Muscle of arm (tissue), 1 donor: ENCODE measurements at regions not wholly inside any gene's neighbourhood (a gene's known extent, or its start where the extent isn't known, plus 50 kb on each side); places are given as distances from the start of the nearest gene placed in this dataset.
"Not testable (repeated sequence)": the region's sequence is repeated elsewhere in the genome, so short reads cannot be mapped to it uniquely, and the experiment has no call there.

ENCODE experiments used
- DNase-seq: peaks from one replicate; pipeline ENCODE4 v3.0.0-alpha.2; 2013

DNA sequence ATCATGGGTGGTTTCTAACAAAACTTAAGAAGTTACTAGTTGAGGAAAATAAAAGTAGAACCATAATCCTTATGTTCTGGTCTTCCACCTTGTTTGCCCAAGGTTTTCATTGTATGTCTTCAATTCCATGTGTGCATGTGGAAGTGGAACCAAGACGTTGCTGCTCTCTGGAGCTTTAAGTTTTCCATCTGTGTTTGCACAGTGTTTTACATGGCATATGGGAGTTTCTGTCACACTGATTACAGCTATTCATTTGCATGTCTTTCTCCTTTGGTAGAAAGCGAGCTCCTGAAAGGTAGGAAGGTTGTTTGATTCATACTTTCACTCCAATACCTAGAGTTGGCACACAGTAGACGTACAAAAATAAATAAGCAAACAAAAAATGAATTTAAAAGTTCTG, 112.6 kb upstream of the LUZP2 start:
- no peak for DNase-seq

DNA sequence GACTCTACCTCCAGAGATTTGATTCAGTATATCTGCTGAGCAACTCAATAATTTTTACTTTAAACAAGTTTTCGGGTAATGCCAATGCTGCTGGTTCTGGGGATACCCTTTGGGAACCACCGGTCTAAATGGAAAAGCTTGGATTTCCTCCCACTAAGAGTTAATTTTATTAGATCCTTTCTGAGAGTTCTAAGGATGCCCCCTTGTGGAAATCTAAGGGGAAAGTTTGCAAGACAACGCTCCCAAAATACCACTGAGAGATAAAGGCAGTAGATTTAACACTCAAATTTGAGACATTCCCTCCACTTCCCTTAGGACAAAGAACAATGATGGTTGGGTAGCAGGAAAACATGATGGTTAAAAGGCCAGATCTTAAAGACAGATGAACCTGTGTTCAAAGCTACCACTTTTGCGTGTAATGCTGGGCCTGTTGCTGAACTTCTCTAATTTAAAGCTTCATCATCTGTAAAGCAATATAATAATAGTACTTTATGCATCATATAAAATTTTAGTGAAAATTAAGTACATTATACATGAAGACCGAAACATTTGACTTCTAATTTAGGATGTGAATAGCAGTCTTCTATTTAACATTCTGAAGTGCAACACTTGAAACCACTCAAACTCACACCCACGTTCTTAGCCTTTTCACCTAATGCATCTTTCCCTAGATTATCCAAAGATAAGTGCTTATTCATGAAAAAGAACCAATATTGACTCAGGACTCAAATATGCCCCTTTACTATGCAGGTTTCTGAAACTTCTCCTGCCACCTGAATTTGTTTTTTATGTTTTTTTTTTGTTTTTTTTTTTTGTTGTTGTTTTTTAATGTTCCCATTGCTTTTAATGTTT, 110.1 kb upstream of the LUZP2 start:
- peak; percentile 5 for DNase-seq

DNA sequence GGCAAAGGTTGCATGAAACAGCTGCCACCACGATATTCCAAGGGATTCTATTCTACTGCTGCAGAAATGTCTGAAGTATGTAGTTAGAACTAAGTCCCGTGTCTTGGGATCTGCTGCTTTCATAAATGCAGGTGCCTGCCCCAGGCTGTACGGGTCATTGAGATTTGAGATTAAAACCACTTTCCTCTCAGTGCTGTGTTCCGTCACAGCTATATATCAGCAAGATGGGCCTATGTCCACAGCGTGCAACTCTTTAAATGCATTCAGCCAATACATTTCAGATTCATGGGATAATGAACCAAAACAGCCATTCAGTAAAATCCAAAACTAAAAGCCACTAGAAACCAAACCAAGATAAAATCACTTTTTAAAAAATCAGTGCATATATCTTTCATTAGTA, 107.3 kb upstream of the LUZP2 start:
- no peak for DNase-seq

DNA sequence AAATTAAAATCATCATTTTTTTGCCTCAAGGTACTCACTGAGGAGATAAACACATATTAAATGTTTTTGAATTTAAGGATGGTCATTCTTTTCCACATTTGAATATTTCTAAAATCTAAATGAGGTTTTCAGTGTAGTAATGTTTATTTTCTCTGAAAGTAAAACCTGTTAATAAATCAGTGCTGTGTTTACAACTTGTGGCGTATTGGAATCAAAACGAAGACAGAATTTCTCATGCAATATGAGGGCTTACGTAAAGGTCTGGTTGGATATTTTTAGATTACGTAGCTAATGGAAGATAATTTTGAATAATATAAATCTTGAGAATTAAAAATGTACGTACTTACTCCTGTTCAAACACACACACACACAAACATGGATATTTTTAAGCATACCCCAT, 106.8 kb upstream of the LUZP2 start:
- DNase-seq = no peak

DNA sequence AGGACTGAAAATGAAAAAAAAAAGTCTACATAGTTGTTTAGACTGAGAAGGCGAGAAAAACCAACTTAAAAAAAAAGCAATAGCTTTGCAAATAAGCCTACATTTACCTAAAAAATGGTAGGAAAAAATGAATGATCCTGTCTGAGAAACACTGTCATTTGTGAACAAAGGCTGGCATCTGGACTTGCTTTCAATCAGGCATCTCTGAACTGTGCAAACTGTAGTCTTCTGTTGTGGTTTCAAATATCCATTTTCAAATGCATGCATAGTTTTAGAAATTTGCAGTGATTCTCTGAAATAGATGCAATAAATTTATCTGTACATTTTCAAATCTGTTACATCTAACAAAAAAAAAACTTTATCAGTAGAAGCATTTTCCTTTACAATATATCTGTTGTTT, 106.1 kb upstream of the LUZP2 start:
- no peak for DNase-seq

DNA sequence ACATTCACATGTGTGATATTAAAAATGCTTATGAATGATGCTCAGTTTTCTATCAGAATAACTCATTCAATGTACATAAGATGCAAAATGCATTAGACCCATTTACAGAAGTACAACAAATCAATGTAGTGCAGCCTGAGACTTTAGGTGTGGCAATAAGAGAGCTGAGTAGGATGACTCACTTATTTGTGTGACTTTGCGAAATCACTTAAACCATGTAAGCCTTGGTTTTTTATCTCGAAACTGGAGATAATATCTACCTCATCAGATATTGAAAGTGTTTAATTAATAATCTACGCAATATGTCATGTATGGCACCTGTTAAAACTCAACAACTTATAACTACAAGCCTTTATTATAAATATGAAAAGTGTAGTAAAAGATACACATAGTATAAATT, 105.7 kb upstream of the LUZP2 start:
- DNase-seq = no peak

DNA sequence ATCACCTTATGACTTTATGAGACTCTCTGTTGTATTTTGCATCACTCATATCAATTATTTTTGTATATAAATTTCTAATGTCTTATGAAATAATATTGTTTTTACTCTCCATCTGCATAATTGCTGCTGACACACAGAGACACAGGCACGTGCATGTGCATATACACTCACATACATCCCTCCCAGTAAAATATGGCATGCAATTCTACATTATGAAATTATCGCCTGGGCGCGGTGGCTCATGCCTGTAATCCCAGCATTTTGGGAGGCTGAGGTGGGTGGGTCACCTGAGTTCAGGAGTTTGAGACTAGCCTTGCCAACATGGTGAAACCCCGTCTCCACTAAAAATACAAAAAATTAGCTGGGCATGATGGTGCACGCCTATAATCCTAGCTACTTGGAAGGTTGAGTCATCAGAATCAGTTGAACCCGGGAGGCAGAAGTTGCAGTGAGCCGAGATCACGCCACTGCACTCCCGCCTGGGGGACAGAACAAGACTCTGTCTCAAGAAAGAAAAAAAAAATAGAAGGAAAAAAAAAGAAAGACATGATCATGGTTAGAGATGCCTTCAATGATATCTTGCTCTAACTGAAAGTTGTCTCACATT, 96.7 kb upstream of the LUZP2 start:
- DNase-seq = no peak

DNA sequence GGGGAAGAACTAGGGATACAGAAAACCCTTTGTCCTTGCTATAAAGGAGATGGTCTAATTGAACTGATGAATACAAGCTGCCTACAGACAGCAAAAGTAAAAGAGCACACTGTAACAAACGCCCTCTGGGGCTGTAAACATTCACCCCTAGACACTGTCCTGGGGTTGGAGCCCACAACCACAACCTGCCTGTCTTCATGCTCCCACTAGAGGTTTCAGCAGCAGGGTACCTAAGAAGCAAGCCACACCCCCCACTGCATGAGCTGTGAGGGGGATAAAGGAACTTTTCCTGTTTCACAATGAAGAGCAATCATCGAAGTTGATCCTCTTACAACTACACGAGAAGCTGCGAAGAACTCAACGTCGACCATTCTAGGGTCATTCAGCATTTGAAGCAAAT, 90.5 kb upstream of the LUZP2 start:
- DNase-seq = no peak

DNA sequence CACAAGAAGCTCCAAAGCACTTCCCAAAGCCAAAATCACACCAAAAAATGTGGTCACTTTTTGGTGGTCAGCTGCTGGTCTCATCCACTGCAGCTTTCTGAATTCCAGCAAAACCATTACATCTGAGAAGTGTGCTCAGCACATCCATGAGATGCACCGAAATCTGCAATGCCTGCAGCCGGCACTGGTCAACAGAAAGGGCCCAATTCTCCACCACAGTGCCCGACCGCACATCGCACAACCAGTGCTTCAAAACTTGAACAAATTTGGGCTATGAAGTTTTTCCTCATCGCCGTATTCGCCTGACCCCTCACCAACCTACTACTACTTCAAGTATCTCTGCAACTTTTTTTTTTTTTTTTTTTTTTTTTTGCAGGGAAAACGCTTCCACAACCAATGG, 89.9 kb upstream of the LUZP2 start:
- DNase-seq = no peak

DNA sequence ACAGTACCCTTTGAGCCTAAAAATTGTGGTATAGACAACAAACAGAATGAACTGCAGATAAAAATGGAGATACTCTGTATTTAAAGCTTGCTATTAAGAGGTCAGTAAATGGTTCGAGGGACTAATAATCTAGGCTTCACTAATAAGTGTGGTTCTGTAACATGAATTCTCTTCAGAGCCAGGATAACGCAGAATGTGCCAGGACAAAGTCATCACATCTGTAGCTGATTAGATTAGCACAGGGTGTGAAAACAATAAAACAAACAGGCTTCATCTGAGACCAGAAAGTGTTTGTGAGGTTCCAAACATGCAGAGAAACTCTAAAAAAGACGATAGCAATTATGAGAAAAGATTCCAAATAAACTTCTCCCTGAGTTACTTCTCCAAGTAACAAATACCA, 89.1 kb upstream of the LUZP2 start:
- no peak for DNase-seq

DNA sequence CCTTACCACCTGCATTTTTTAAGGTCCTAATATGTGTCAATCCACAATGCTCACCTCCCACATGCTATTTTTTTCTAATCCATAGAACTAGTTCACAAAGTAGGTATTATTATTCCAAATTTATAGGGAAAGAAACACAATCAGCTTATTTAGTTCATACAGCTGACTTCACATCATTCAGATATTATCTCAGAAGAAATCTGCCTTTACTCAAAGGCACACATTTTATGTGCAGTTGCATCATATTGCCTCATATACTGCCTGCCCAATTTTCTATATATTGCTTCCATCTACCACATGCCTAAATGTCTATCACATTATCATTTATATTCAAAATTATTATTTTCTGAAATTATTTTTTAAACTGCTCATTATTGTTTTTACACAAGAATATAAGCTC, 88.7 kb upstream of the LUZP2 start:
- no peak for DNase-seq

DNA sequence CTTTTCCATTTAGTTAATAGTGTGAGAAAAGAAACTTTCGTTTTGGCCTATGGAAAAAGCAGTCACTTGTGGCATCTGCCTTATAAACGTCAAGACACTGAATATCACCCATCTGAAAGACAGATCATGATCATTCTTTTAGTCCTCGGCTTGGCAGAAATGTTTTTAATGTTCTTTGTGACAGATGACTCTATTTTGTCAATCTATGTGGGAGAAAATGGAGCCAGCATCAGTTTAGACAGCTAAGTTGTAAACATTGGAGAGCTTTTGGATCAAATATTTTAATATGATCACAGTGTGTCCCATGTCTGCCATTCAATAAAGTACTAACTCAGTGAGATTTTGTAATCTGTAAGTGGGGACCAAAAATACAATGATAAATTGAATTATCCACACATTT, 85.1 kb upstream of the LUZP2 start:
- no peak for DNase-seq

DNA sequence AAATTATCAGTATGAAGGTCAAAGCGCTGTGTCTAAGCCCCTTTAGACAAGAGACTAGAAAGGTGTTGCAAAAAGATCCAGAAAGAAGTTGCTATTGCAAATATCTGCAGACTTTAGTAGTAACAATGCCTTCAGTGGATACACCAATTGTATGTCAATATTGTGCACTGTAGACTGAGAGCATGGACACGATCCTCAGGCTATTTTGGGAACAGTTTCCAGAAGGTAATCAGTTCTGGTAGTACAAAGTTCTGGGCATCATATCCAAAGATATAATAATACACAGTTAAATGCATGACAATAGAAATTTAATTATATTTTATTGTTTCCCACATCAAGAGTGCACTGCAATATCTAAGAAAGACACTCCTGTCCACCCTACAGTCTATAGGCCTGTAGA, 84.1 kb upstream of the LUZP2 start:
- no peak for DNase-seq

DNA sequence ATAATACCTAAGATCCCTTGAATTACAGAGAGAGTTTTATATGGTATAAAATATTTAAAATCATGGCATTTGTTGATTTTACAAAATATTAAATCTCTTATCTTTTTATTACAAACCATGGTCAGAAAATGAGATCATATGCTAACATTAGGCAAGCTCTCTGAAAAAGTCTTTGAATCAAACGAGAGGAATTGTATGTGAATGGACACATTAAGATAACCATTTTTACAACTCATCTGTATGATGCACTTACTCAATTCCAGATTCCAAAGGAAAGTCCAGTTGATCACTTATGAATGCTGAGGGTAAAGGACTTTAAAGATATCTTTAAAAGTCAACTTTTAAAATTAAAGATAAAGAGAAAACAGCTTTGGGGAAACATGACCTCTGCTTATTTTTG, 83.5 kb upstream of the LUZP2 start:
- no peak for DNase-seq

DNA sequence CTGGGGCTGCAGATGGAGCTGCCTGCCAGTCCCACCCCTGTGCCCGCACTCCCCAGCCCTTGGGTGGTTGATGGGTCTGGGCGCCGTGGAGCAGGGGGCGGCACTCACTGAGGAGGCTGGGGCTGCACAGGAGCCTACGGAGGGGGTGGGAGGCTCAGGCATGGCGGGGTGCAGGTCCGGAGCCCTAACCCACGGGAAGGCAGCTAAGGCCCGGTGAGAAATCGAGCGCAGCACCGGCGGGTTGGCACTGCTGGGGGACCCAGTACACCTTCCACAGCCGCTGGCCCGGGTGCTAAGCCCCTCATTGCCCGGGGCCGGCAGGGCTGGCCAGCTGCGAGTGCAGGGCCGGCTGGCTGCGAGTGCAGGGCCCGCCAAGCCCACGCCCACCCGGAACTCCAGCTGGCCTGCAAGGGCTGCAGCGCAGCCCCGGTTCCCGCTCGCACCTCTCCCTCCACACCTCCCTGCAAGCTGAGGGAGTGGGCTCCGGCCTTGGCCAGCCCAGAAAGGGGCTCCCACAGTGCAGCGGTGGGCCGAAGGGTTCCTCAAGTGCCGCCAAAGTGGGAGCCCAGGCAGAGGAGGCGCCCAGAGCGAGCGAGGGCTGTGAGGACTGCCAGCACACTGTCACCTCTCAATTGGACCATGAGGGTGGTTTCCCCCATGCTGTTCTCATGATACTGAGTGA, 80.8 kb upstream of the LUZP2 start:
- DNase-seq = not testable (repeated sequence)

DNA sequence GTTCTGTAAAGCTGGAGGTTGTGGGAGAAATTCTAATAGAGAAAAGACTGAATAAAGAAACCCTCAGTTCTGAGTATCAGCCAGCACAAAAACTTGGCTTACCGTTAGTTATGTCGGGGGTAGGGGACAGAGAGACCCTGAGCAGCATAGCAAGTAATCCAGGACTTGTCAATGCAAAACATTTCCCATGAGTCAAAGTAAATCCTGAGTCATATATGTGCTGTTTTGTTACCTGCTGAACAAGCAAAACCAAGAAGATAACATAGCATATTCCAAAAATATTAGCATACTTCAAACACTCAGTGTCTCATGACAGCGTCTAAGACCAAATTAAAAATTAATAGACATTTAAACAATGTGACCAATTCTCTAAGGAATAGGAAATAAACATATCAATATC, 75.1 kb upstream of the LUZP2 start:
- no peak for DNase-seq

DNA sequence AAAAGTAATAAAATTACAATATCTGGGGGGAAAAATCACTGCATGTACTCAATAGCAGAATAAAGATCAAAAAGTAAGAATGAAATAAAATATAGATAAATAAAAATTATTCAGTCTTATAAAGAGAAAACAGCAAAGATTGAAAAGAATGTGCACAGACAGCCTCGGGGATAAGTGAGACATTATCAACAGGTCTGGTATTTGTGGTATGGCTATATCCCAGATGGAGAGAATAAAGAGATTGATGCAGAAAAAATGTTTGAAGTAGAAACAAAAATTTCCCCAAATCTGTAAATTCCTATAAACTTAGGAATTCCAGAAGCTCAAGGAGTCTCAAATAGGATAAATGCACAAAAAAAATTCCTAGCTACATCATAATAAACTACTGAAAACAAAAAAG, 74.5 kb upstream of the LUZP2 start:
- DNase-seq = no peak

DNA sequence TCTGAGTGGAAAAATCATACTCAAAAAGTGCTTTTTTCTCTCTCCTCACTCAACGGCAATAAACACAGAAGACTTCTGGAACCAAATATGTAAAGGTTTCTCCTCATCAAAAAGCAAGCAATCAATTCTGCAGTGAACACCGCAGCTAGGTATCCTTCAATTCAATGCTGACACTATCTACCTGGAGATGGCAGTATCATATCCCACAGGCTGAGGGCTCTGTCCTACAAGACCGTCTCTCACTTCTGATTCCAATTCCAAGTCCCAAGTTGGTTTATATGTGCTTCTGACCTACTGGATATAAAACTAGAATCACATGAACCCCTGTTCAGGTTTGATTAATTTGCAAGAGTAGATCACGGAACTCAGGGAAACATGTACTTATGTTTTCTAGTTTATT, 59.7 kb upstream of the LUZP2 start:
- no peak for DNase-seq
